SIG-M5 treated with dmso at 0.1 percent for 504 hours (cell line): ENCODE measurements at regions not wholly inside any gene's neighbourhood (a gene's known extent, or its start where the extent isn't known, plus 50 kb on each side); places are given as distances from the start of the nearest gene placed in this dataset.

ENCODE experiments used
- DNase-seq: peaks from one replicate; lab custom pipeline; 2025; ENCODE audit not compliant: unreplicated experiment; lab: John Stamatoyannopoulos, UW

DNA sequence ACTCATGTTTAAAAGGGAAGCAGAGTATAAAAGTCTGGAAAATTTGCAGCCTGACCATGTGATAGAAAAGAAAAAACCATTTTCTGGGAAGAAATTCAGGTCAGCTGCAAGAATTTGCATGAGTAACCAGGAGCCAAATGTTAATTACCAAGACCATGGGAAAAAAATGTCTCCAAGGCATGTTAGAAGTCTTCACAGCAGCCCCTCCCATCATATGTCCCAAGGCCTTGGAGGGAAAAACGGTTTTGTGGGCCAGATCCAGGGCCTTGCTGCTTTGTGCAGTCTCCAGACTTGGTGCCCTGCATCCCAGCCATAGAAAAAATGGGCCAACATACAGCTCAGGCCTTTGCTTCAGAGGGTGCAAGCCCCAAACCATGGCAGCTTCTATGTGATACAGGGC lies 1019.6 kb upstream of the SORCS1 start:
- DNase-seq: no peak

DNA sequence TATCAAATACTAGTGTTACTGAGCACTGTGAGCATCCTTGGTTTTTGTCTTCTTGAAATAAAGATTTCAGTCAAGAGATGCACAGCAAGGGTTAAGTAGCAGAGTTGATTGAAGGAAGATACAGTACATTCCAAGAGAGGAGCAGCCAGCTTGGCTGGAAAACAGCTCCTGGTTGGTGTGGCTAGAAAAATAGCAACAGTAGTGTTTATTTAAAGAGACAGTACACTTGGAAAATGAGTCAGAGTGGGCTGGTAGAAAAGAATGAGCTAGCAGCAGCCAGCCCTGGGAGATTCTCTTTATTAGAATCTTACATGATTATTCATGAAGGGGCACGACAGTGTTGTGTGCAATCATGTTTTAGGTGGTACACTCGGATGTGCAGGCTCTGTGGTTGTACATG lies 1016.4 kb upstream of the SORCS1 start:
- no peak for DNase-seq

DNA sequence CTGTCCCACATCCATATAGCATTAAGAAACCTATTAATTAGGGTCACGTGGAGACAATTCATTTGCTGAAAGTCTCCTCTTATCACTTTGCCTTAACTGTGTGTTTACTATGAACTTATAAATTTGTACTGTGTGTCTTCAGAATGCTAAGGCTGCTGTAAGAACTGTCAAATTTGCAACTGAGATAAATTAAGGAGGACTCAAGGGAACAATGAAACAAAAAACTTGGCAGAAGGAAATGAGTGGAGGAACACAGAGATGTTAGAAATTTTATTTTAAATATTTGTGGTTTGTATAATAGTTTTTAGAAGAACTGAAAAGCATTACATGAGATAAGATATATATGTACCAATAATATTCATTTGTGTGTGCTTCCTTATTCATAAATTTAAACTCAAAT lies 1005.3 kb upstream of the SORCS1 start:
- DNase-seq: no peak

DNA sequence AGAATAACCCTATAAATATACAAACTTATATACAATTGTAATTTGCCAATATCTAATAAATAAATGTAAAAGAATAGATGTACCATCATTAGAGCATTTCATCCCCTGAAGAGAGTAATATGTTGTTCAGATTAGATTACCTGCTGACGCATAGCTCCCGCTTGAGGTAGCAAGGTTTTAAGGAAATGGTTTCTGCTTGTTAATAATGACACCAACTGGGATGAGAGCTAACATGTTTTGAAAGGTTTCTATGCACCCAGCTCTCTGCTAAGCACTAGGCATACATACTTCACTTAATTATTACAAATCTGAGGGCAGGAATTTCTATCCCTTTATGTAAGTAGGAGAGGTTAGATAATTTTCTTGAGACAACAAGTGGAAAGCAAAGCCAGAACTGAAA lies 1003.3 kb upstream of the SORCS1 start:
- no peak for DNase-seq

DNA sequence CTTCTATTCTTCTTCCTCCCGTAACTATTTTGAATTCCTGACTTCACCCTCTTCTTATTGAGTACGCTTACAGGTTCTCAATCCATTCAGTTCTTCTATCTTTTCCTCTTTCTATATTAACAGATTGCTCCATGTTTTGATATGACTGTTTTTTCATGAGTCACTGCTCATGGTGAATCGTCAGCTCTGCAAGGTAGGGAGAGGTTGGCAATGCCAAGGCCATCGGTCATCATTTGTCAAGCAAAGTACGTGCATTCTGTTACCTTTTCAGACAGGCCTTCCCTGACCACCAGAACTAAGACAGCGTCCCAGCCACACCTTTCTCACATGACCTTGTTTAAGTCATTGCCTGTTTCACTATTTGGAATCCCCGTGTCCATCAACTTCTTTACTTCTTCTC lies 1001.9 kb upstream of the SORCS1 start:
- no peak for DNase-seq

DNA sequence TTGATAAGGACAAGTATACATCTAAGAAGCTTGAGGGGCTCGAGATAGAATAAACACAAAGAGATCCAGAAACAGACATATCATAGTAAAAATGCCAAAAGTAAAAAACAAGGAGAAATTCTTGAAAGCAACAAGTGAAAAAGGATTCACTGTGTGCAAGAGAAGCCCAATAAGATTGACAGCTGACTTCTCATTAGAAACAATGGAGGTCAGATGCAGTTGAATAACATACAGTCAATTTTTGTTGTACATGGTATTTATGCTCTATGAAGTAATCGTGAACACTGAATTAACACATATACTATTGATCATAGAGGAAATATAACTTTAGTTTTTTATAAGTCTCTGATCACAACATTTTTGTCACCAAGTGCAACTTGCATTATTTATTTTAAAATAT lies 982.8 kb upstream of the SORCS1 start:
- DNase-seq: no peak

DNA sequence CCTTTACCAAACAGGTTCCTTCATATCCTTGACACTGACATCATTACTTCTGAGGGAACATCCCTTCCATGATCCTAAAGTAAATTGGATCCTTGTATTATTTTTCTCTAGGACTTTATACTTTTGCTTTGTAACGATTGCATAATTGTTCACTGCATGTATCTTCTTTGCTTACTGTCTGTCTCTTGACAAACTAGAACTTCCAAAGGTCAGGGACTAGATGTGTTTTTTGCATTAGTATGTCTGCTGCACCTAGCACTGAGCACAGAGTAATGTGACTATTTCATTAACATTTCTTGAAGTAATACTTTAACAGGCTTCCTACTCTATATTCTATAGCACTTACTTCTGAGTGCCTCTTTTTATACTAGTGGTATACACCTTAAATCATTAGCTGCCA lies 976.6 kb upstream of the SORCS1 start:
- DNase-seq: no peak

DNA sequence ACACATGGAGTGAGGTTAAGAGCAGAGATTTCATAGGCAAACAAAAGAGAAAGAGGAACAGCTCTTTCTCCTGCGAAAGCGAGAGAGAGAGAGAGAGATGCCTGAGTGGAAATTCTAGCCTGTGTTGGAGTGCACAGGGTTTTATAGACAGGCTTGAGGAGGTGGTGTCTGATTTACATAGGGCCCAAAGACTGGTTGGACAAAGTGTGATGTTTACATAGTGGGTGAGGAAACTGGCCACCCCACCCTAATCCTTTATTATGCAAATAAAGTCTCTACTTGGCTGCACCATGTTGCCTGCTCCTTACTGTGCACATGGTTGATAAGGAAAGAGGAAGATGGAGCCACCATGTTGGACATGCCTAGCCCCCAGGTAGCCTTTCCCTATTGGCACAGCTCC lies 967.8 kb upstream of the SORCS1 start:
- DNase-seq: no peak

DNA sequence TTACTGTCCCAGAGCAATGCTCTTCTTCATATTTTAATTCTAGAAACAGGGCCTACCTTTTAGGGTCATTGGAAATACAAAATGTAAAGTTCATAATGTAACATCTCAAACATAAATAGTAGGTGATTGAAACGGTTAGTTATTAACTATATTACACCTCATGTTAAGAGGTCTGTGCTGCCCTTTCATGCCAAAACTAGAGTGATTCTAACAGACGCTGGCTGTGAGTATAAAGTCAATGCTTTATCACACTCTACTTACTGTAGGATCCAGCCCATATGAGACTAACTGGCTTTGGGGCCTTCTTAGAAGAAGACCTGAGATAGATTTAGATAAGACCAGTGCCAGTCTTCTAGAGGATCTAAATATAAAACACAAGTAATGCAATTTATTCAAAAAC lies 966.1 kb upstream of the SORCS1 start:
- no peak for DNase-seq

DNA sequence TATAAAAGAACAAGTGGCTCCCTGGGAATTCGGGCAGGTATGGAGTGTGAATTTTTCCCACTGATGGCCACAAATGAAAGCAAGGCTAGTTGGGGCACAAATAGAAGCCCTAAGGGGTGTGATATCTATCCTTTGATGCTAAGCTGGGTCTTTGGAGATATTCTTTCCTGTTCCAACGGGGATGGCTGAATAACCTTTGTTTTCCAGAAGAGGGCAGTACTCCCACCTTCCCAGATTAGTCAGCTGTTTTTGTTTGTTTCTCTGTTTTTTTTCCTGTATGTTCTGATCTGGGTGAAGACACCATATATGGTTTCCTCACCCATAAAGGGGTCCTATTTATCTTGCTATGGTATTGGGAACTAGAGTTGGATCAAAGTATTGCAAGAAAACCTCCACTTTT lies 947.7 kb upstream of the SORCS1 start:
- DNase-seq: no peak

DNA sequence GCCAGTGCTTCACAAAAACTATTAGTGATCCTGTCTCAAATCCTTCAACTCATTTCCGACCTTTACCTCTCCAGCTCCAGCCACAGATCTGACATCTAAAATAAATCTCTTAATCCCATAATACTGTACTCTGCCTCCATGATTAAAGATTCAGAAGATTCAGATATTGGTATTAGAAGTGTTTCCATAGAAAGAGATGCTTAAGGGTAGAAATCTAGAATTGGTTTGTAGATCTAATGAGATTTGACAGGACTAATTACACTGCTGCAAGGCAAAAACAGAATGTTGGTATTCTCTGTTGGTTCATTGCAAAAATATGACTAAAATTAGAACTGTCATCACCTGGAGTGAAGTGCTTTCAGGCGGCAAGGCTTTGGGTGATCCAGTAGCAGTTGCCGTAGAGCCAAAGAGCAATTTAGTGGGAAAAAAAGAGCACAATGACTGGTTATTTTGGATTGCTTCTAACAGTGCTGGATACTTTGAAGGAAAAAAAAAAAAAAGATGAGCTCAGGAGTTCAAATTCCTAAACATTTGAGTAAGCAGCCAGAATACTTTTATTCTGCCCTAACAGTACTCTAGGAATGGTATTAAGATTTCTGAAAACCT lies 940.1 kb upstream of the SORCS1 start:
- DNase-seq: no peak

DNA sequence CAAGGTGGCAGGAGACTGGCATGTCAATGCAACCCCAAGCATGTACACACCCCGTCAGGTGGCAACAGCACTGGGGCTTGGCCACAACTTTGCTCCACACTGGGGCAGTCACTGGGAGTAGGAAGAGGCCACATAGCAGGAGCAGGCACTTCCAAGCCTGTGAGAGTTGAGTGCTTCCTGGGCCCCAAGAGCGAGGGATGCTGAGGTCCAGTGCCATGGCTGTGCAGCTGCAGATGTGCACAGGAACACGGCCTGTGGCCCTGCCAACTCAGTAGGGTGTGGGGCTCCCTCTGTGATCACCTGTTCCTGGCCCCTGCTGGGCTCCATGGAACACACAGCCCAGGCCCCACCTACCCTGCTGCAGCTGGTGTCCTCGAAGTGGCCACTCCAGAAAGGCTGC lies 932.8 kb upstream of the SORCS1 start:
- no peak for DNase-seq

DNA sequence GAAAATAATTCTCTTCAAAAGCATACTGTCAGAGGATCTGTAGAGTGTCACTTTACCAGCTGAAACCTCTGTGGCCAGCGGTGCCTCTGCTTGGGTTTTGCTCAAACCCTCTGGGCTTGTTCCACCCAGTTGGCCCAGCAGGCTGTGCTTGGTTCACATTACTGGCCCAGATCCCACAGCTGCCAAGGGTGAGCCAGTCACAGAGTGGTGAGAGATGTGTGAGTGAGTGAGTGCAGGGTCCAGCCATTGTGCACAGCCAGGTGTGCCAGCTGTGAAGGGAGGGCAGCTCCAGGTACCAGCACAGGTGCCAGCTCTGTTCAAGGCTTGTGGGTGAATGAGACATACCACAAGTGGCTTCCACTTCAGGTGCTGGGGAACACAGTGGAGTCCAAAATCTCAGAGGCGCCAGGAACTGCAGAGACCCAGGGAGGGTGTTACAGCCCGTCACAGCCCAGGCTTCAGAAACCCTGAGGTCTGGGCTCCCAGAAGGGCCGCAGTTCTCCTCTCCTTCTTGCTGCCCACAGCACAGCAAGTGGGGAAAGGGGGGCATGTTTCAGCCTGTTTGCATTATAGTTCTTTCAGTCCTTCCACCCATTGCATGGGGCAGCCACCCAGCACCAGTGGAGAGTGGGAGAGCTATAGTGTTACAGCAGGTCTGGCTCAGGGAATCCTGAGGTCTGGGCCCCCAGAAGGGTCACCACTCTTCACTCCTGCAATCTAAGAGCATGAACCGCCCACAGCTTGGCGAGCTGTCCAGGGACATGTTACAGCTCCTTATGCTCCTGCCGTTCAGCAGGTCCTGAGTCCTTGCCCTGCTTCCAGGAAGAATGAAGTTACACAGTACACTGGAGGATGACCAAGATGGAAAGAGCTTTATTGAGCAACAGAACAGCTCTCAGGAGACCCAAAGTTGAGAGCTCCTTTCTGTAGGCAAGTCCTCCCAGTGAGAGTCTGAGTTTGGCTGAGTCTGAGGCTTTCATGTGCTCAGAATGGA lies 931.7 kb upstream of the SORCS1 start:
- DNase-seq: no peak

DNA sequence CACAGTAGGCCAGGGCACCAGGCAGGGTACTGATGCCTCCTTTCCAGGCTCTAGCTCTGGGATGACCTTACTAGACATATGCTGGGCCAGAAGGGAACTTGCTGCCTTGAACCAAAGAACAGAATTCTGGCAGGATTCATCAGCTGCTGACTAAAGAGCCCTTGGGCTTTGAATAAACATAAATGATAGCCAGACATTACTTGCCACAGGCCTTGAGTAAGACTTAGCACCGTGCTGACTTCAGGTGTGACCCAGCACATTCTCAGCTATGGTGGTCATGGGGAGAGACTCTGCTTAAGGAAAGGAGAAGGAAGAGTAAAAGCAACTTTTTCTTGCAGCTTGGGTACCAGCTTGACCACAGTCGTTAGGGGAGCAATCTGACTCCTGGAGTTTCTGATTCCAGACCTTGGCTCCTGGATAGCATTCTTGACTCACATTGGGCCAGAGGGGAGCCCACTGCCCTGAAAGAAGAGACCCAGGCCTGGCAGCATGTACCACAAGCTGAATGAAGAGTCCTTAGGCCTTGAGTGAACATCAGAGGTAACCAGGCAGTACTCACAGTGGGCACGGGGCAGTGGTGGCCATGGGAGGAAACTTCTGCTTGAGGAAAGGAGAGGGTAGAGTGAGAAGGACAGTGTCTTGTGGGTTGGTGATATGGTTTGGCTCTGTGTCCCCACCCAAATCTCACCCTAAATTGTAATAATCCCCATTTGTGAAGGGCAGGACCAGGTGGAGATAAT lies 926.1 kb upstream of the SORCS1 start:
- no peak for DNase-seq

DNA sequence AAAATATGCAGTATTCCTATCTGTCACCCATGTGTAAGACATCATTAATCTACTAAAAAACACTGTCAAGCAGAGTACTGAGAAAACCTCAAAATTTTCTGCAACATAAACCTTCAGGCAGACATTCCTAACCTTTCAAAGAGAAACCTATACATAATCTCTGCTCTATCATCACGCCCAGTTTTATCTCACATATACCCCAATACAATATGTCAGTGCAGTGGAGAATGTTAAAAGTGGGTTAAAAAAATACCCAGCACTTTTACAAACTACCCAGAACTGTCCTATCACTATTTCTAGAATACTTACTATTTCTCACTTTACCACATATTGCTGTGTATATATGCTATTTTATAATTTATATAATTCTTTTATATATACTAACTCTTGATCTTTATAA lies 922.0 kb upstream of the SORCS1 start:
- DNase-seq: no peak

DNA sequence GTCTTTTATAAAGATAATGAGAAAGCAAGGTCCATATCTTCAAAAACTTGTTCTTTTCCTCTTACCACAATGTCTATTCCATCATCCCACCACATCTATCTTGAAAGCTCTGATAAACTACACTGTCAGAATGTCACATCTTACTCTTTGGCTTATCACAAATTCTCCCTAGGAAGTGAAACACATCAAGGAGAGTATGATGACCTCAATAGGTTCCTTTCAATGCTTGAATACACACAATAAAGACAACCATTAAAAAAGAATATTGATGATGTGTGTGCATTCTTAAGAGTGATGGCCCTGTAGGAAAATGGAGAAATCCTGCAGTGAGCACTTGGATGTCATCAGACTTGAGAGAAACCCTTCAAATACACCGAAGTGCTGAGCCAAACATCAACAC lies 918.1 kb upstream of the SORCS1 start:
- DNase-seq: no peak

DNA sequence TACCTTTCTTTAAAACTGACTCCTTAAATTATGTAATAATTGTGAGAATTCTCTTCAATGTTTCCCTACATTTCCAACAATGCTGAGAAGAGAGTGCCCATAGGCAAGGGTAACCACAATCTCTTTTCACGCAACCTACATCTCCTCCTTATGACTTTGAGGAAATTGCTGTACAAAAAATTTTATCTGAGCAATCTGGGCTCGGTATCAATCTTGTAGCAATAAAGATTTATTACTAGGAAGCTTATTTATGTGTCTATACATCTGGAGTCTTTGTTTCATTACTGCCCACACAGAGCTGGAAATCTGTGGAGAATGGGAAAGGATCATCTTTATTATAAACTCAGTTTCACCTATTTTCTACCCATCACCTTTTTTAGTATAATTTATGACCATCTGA lies 913.8 kb upstream of the SORCS1 start:
- no peak for DNase-seq

DNA sequence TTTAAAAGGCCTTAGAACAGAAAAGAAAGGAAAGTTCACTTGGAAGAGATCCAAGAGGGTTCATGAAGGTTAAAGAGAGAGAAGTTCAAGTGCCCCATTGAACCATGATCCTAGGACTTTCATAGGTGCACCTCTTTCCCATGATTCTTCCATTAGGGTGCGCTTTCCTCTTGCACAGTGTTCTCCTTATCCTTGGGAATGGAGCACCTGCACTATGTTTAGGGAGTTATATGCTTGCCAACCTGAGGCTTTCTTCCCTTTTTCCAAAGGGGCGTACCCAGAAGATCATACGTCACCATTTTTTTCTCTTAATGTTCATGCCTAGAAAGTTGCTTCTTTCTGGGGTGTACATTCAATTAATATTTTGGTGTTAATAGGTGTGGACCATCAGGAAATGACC lies 908.0 kb upstream of the SORCS1 start:
- no peak for DNase-seq

DNA sequence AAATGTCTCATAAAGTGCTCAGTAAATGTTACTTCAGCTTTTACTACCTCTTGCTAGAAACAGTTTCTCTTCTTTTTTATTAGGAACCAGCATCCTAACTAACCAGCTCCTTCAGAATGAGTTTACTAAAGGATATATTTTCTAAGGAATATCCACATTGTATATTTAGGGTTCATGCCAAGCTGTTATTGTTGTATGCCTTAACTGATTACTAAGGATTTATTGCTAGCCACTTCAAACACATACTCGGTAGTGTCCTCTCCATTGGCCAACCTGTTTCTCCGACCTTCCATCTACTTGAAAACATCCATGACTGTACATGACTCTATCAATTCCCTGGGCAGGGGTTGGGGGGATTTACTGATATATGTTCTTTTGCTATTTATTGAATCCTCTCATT lies 906.3 kb upstream of the SORCS1 start:
- DNase-seq: no peak

DNA sequence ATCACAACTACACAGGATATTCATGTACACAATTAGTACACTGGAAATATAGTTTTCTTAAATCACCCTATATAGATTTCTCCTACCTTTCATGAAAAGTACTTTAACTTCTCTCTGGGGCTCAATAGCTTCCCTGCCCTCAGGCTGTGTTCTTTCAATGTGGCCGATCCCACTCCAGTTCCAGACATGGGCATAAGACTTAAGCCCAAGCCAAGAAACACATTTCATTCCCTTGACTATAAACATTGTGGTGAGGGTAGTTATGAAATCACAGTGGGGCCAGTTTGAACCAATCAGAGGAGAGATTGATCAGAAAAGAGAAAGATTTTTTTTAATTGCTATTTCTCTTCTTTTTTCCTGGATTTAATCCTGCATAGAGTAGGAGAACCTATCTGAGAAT lies 904.6 kb upstream of the SORCS1 start:
- DNase-seq: no peak

DNA sequence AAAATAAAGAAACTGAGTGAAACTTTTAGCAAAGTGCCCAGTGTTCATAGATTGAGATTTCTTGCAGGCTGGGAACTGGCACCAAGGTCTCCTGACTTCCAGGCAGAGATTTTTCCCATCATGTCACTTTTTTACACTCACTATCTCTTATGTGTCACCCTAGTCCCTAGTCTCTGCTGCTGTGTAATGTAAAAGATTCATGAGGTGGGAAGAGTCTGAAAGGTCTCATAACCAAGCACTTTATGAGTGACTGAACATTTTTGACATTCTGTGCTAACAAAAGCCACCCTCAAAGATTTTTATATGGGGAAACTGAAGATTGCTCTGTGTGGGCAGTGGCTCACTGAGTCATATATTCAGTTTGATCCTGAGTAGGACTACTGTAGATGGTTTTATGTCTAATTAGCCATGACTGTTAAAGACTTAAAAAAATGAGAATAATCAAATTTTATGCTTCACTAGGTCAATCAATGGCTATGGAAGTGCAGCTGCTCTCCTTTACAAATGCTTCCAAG lies 900.3 kb upstream of the SORCS1 start:
- DNase-seq: no peak

DNA sequence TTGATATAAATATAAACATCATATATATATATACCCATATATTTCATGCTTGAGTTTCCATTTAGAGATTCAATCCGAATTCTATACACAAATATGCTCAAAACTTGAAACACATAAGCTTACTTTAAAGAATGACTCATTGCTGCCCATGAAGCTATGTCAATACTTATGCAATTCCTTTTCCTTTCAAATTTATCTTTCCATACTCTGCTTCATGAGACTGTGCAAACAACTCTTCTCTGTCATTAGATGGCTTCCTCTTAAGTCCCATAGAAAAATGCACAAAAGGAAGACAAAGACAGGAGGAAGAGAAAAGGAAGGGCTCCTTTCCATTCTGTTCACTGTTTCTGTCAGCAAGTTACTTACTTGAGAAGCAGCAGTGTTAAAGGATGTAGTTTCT lies 895.7 kb upstream of the SORCS1 start:
- no peak for DNase-seq
